MM.1S (cell line): ENCODE measurements at regions not wholly inside any gene's neighbourhood (a gene's known extent, or its start where the extent isn't known, plus 50 kb on each side); places are given as distances from the start of the nearest gene placed in this dataset.
"Not testable (repeated sequence)": the region's sequence is repeated elsewhere in the genome, so short reads cannot be mapped to it uniquely, and the experiment has no call there.

Experiments
- DNase-seq: peaks from one replicate; pipeline ENCODE4 v3.0.0-alpha.2; 2015
- H2AFZ ChIP-seq: fragments of 300-600 bp; sonication (generic); 2 replicates; pipeline ENCODE4 v1.6.0; 2016; ENCODE audit warnings: antibody characterized with exemption, low read length
- H3F3A ChIP-seq: fragments of 300-600 bp; sonication (generic); 2 replicates; pipeline ENCODE4 v1.6.1; 2016; ENCODE audit warnings: mild to moderate bottlenecking, antibody characterized with exemption, low read length, moderate library complexity, mixed read lengths; ENCODE audit not compliant: insufficient read depth
- H3K27ac ChIP-seq: fragments of 300-600 bp; sonication (generic); 2 replicates; pipeline ENCODE4 v1.5.1; 2016; ENCODE audit warnings: mild to moderate bottlenecking, low read length
- H3K27me3 ChIP-seq: fragments of 300-600 bp; sonication (generic); replicated peaks from 2 replicates; pipeline ENCODE4 v1.6.0; 2016; ENCODE audit warnings: low read length; ENCODE audit not compliant: insufficient read depth
- H3K36me3 ChIP-seq: fragments of 300-600 bp; sonication (generic); replicated peaks from 2 replicates; pipeline ENCODE4 v1.6.1; 2016; ENCODE audit warnings: mild to moderate bottlenecking, low read length, mixed read lengths; ENCODE audit not compliant: insufficient read depth
- H3K4me1 ChIP-seq: fragments of 300-600 bp; sonication (generic); 2 replicates; pipeline ENCODE4 v1.6.1; 2016; ENCODE audit warnings: low read length, mixed read lengths
- H3K4me2 ChIP-seq: fragments of 300-600 bp; sonication (generic); 2 replicates; pipeline ENCODE4 v1.6.0; 2016; ENCODE audit warnings: low read depth, low read length
- H3K4me3 ChIP-seq: fragments of 300-600 bp; sonication (generic); 2 replicates; pipeline ENCODE4 v1.5.1; 2016; ENCODE audit warnings: low read length, mixed read lengths
- H3K79me2 ChIP-seq: fragments of 300-600 bp; sonication (generic); 2 replicates; pipeline ENCODE4 v1.6.1; 2016; ENCODE audit warnings: mixed run types, low read length, mixed read lengths
- H3K9ac ChIP-seq: fragments of 300-600 bp; sonication (generic); 2 replicates; pipeline ENCODE4 v1.6.1; 2016; ENCODE audit warnings: low read length, mixed read lengths
- H3K9me2 ChIP-seq: fragments of 300-600 bp; sonication (generic); replicated peaks from 2 replicates; pipeline ENCODE4 v1.6.1; 2016; ENCODE audit warnings: mild to moderate bottlenecking, low read length, mixed read lengths; ENCODE audit not compliant: insufficient read depth
- H3K9me3 ChIP-seq: fragments of 300-600 bp; sonication (generic); replicated peaks from 2 replicates; pipeline ENCODE4 v1.6.1; 2016; ENCODE audit warnings: mild to moderate bottlenecking, low read length, mixed read lengths; ENCODE audit not compliant: insufficient read depth
- H4K20me1 ChIP-seq: fragments of 300-600 bp; sonication (generic); 2 replicates; pipeline ENCODE4 v1.6.1; 2016; ENCODE audit warnings: mild to moderate bottlenecking, low read length, moderate library complexity, mixed read lengths; ENCODE audit not compliant: insufficient read depth
- EZH2 ChIP-seq: fragments of 300-600 bp; sonication (generic); optimal IDR thresholded peaks from 2 replicates; pipeline ENCODE3; 2017; ENCODE audit warnings: low read depth, mild to moderate bottlenecking, antibody characterized with exemption, low read length, mixed read lengths
- EZH2phosphoT487 ChIP-seq: fragments of 300-600 bp; sonication (generic); IDR thresholded peaks from 2 replicates; pipeline ENCODE4 v1.6.1; 2018; ENCODE audit warnings: antibody characterized with exemption, low read length
- TF ChIP-seq, protein P1 (sequence below): fragments of 300-600 bp; sonication (generic); IDR thresholded peaks from 2 replicates; pipeline ENCODE4 v1.5.1; 2016; ENCODE audit warnings: antibody characterized with exemption, low read length, mixed read lengths

DNA sequence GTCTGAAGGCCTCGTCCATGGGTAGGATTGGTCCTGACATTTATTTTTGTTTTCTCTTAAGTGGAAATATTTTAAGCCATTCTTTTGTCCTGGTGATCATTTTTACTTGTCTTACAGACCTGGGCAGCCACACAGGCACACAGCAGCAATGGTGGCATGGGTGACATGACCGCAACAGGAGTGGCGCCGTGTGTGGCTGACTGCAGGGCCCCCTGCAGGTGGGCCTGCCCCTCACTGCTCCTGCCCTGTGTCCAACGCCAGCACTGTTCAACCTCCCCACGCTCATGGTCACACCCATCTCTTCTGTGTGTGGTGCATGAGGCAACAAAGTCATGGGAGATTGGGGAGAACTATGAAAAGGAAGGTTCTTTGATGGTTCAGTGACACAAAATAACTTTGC, 151.9 kb downstream of the MYLK4 start:
- no peaks in the 10 kb centered on the region for H3F3A ChIP-seq
- no peaks in the 10 kb centered on the region for H3K4me1 ChIP-seq
- H3K4me3 ChIP-seq, result no peak overlapping the region
- no peak overlapping the region for H3K27ac ChIP-seq
- H2AFZ ChIP-seq, result no peak overlapping the region
- DNase-seq, result no peak
- H4K20me1 ChIP-seq, result no peaks in the 10 kb centered on the region; the same call in 1 of the 2 replicates
- H3K27me3 ChIP-seq, result no peaks in the 10 kb centered on the region
- no peaks in the 10 kb centered on the region for H3K79me2 ChIP-seq
- H3K9me3 ChIP-seq, result no peaks in the 10 kb centered on the region
- H3K36me3 ChIP-seq, result no peaks in the 10 kb centered on the region
- TF ChIP-seq EZH2phosphoT487 (no peak), EZH2 (no peak)
- TF ChIP-seq, protein P1, sequence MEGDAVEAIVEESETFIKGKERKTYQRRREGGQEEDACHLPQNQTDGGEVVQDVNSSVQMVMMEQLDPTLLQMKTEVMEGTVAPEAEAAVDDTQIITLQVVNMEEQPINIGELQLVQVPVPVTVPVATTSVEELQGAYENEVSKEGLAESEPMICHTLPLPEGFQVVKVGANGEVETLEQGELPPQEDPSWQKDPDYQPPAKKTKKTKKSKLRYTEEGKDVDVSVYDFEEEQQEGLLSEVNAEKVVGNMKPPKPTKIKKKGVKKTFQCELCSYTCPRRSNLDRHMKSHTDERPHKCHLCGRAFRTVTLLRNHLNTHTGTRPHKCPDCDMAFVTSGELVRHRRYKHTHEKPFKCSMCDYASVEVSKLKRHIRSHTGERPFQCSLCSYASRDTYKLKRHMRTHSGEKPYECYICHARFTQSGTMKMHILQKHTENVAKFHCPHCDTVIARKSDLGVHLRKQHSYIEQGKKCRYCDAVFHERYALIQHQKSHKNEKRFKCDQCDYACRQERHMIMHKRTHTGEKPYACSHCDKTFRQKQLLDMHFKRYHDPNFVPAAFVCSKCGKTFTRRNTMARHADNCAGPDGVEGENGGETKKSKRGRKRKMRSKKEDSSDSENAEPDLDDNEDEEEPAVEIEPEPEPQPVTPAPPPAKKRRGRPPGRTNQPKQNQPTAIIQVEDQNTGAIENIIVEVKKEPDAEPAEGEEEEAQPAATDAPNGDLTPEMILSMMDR, result no peak
- H3K9ac ChIP-seq, result no peak overlapping the region
- H3K4me2 ChIP-seq, result no peak overlapping the region
- no peaks in the 10 kb centered on the region for H3K9me2 ChIP-seq

DNA sequence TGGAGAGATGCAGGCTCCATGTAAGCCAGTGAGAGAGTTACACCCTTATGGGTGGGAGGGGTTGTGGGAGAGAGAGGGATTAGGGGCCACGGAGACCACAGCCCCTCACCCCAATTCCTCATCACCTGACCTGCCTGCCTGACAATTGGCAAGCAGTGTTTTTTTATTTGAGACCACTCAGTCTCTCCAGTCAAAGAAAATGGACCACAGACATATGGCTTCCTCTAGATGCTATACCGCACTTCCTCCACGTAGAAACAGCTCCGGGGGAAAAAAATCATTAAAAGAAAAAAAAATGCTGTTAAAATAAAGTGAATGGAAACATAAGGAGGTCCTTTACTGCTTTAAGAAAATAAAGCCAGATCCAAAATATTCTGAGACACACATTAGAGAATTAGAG, 152.7 kb downstream of the MYLK4 start:
- Histone ChIP-seq H3K9ac (no peak overlapping the region), H2AFZ (no peak overlapping the region), H3K27ac (no peak overlapping the region), H3F3A (no peaks in the 10 kb centered on the region), H3K9me2 (no peaks in the 10 kb centered on the region), H3K79me2 (no peaks in the 10 kb centered on the region), H3K36me3 (no peaks in the 10 kb centered on the region), H3K4me2 (no peak overlapping the region), H3K27me3 (no peaks in the 10 kb centered on the region), H3K9me3 (no peaks in the 10 kb centered on the region), H3K4me3 (no peak overlapping the region), H3K4me1 (no peaks in the 10 kb centered on the region), H4K20me1 (no peaks in the 10 kb centered on the region)
- DNase-seq, result no peak
- no peak for TF ChIP-seq EZH2phosphoT487
- TF ChIP-seq, protein P1, result no peak
- no peak for TF ChIP-seq EZH2

DNA sequence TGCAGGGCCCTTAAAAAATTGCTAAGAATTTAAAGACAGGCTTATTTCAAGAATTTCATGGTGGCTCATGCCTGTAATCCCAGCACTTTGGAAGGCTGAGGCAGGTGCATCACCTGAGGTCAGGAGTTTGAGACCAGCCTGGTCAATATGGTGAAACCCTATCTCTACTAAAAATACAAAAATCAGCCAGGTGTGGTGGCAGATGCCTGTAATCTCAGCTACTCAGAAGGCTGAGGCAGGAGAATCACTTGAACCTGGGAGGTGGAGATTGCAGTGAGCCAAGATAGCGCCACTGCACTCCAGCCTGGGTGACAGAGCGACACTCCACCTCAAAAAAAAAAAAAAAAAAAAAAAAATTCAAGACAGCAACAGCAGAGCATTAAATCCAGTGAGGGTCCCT, 153.3 kb downstream of the MYLK4 start:
- not testable (repeated sequence) for H3F3A ChIP-seq, H3K36me3 ChIP-seq, H2AFZ ChIP-seq, H4K20me1 ChIP-seq, H3K79me2 ChIP-seq, H3K4me3 ChIP-seq, H3K9me2 ChIP-seq, H3K9me3 ChIP-seq, DNase-seq, H3K9ac ChIP-seq, H3K27ac ChIP-seq, H3K27me3 ChIP-seq, H3K4me1 ChIP-seq, H3K4me2 ChIP-seq

DNA sequence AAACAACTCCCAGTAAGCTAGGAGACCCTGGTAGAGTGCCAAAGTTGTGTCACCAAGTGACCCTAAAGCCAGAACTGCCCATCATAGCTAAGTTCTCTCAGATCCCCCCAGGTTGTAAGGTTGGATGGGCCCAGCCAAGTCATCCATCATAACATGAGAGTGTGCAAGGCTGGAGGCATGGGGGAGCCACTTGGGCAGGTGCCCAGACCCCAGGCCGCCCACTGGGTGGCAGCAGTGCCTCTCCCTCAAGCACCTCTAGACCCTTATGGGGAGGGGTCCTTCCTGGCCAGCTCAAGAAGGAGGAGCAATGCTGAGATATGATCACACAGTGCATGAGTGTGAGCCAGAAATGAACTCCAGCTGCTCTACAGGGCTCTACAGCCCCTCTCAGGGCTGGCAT, 154.5 kb downstream of the MYLK4 start:
- H4K20me1 ChIP-seq, result no peaks in the 10 kb centered on the region
- H3K4me1 ChIP-seq, result no peaks in the 10 kb centered on the region
- no peaks in the 10 kb centered on the region for H3K9me2 ChIP-seq
- no peak overlapping the region for H3K27ac ChIP-seq
- TF ChIP-seq EZH2 (no peak), EZH2phosphoT487 (no peak)
- TF ChIP-seq, protein P1, result no peak
- H3K36me3 ChIP-seq, result no peaks in the 10 kb centered on the region
- no peaks in the 10 kb centered on the region for H3K9me3 ChIP-seq
- no peaks in the 10 kb centered on the region for H3K27me3 ChIP-seq
- no peak overlapping the region for H3K9ac ChIP-seq
- H3K4me2 ChIP-seq, result no peak overlapping the region
- no peaks in the 10 kb centered on the region for H3F3A ChIP-seq
- no peak overlapping the region for H3K4me3 ChIP-seq
- no peak overlapping the region for H2AFZ ChIP-seq
- H3K79me2 ChIP-seq, result no peaks in the 10 kb centered on the region
- DNase-seq, result no peak
